SK-N-SH (cell line): ENCODE measurements at regions not wholly inside any gene's neighbourhood (a gene's known extent, or its start where the extent isn't known, plus 50 kb on each side); places are given as distances from the start of the nearest gene placed in this dataset.

Experiments used
- CTCF ChIA-PET: fragments of 300-600, 350-600 bp; formaldehyde crosslinking; extraction: SDS; loops from one replicate; lab custom pipeline; 2021; lab: Yijun Ruan, JAX
- POLR2A ChIA-PET: fragments of 350-600 bp; sonication (Branson Sonifier 250); formaldehyde crosslinking; extraction: SDS; loops from one replicate; lab custom pipeline; 2020; ENCODE audit warnings: antibody characterized with exemption, inconsistent platforms; lab: Yijun Ruan, JAX
- DNase-seq: peaks from one replicate; pipeline ENCODE4 v3.0.0; 2012
- H2AFZ ChIP-seq: fragments of 200-600 bp; sonication (generic); 2 replicates; pipeline ENCODE4 v1.8.1; 2016; ENCODE audit warnings: antibody characterized with exemption, mild to moderate bottlenecking, low read depth
- H3F3A ChIP-seq: fragments of 200-600 bp; sonication (generic); replicated peaks from 2 replicates; pipeline ENCODE3; 2016; ENCODE audit warnings: antibody characterized with exemption, mild to moderate bottlenecking; ENCODE audit not compliant: insufficient read depth
- H3K27ac ChIP-seq, 2 experiments: fragments of 200-500 bp in 1 of 2; fragments of 200-600 bp in 1 of 2; sonication (Bioruptor generic) in 1 of 2; sonication (generic), shearing (Covaris generic) in 1 of 2; 2 replicates each; pipeline versions ENCODE4 v1.5.1 to v1.6.1; 2014 to 2016; ENCODE audit warnings: low read depth in 2 of 2, inconsistent platforms in 1 of 2, low read length in 1 of 2, mild to moderate bottlenecking in 1 of 2, mixed read lengths in 1 of 2
- H3K27me3 ChIP-seq: fragments of 200-600 bp; sonication (generic), shearing (Covaris generic); 2 replicates; pipeline ENCODE4 v1.6.1; 2016; ENCODE audit warnings: mixed run types; ENCODE audit not compliant: insufficient read depth
- H3K36me3 ChIP-seq, 2 experiments: fragments of 200-500 bp in 1 of 2; fragments of 200-600 bp in 1 of 2; sonication (Bioruptor generic) in 1 of 2; sonication (generic) in 1 of 2; replicated peaks in 1 of 2; 2 replicates each; pipeline versions ENCODE3 to v1.5.1; 2014 to 2016; ENCODE audit warnings: low read length in 1 of 2, mild to moderate bottlenecking in 1 of 2; ENCODE audit not compliant: insufficient read depth in 2 of 2, control insufficient read depth in 1 of 2
- H3K4me1 ChIP-seq, 2 experiments: fragments of 200-500 bp in 1 of 2; fragments of 200-600 bp in 1 of 2; sonication (Bioruptor generic) in 1 of 2; sonication (generic), shearing (Covaris generic) in 1 of 2; 2 replicates each; pipeline versions ENCODE4 v1.5.1 to v1.6.1; 2014 to 2016; ENCODE audit warnings: low read depth in 1 of 2, low read length in 1 of 2, mixed run types in 1 of 2; ENCODE audit not compliant: insufficient read depth in 2 of 2, control insufficient read depth in 1 of 2
- H3K4me2 ChIP-seq: fragments of 200-600 bp; sonication (generic), shearing (Covaris generic); 2 replicates; pipeline ENCODE4 v1.6.1; 2017; ENCODE audit warnings: mixed run types
- H3K4me3 ChIP-seq, 2 experiments: fragments of 200-500 bp in 1 of 2; fragments of 200-600 bp in 1 of 2; sonication (Bioruptor generic) in 1 of 2; sonication (generic), shearing (Covaris generic) in 1 of 2; 2 replicates each; pipeline versions ENCODE4 v1.5.1 to v1.8.1; 2014 to 2016; ENCODE audit warnings: low read depth in 2 of 2, inconsistent platforms in 1 of 2, low read length in 1 of 2, mild to moderate bottlenecking in 1 of 2, mixed read lengths in 1 of 2, moderate library complexity in 1 of 2
- H3K79me2 ChIP-seq: fragments of 200-600 bp; sonication (generic); 2 replicates; pipeline ENCODE4 v1.8.1; 2017; ENCODE audit warnings: mild to moderate bottlenecking; ENCODE audit not compliant: insufficient read depth
- H3K9ac ChIP-seq: fragments of 200-600 bp; sonication (generic); 2 replicates; pipeline ENCODE4 v1.6.1; 2017; ENCODE audit warnings: mixed run types
- H3K9me2 ChIP-seq: fragments of 200-600 bp; sonication (generic); 2 replicates; pipeline ENCODE4 v1.6.1; 2017; ENCODE audit warnings: mixed run types
- H3K9me3 ChIP-seq: fragments of 200-600 bp; sonication (generic); 2 replicates; pipeline ENCODE4 v1.6.1; 2017; ENCODE audit warnings: mixed run types, mild to moderate bottlenecking, moderate library complexity
- H4K20me1 ChIP-seq: fragments of 200-600 bp; sonication (generic); 2 replicates; pipeline ENCODE4 v1.6.1; 2017; ENCODE audit warnings: mild to moderate bottlenecking, mixed run types; ENCODE audit not compliant: insufficient read depth
- ELF1 ChIP-seq: IDR thresholded peaks from 2 replicates; pipeline ENCODE4 v1.4.0; 2012
- EZH2phosphoT487 ChIP-seq: fragments of 200-600 bp; sonication (generic); IDR thresholded peaks from 2 replicates; pipeline ENCODE4 v1.6.1; 2017; ENCODE audit warnings: low read depth, mixed run types, mild to moderate bottlenecking, antibody characterized with exemption, moderate library complexity, borderline replicate concordance
- FOXJ3 ChIP-seq: sonication (generic); formaldehyde crosslinking; IDR thresholded peaks from 2 replicates; pipeline ENCODE4 v1.5.1; 2020; ENCODE audit warnings: mild to moderate bottlenecking, missing genetic modification reagents
- FOXM1 ChIP-seq: IDR thresholded peaks from 2 replicates; pipeline ENCODE4 v1.4.0; 2012; ENCODE audit warnings: low read depth, mild to moderate bottlenecking
- GABPA ChIP-seq: IDR thresholded peaks from 2 replicates; pipeline ENCODE4 v1.4.0; 2012; ENCODE audit warnings: low read depth, mild to moderate bottlenecking
- JUND ChIP-seq: IDR thresholded peaks from 2 replicates; pipeline ENCODE4 v1.4.0; 2012
- MAX ChIP-seq: IDR thresholded peaks from 2 replicates; pipeline ENCODE4 v1.4.0; 2012; ENCODE audit warnings: low read depth
- MEF2A ChIP-seq: IDR thresholded peaks from 2 replicates; pipeline ENCODE4 v1.4.0; 2012; ENCODE audit warnings: low read depth, borderline replicate concordance
- MXI1 ChIP-seq: IDR thresholded peaks from 2 replicates; pipeline ENCODE4 v1.6.1; 2012; ENCODE audit warnings: mild to moderate bottlenecking, low read depth, low read length, improper control_type of control experiment
- NRF1 ChIP-seq: IDR thresholded peaks from 2 replicates; pipeline ENCODE4 v1.6.1; 2012; ENCODE audit warnings: low read depth, mild to moderate bottlenecking, low read length
- RAD21 ChIP-seq: IDR thresholded peaks from 2 replicates; pipeline ENCODE4 v1.6.1; 2012; ENCODE audit warnings: mild to moderate bottlenecking, low read length
- RCOR1 ChIP-seq: fragments of 150-350 bp; IDR thresholded peaks from 2 replicates; pipeline ENCODE4 v1.6.1; 2017; ENCODE audit warnings: antibody characterized with exemption, low read length
- RFX5 ChIP-seq: IDR thresholded peaks from 2 replicates; pipeline ENCODE4 v1.6.1; 2012; ENCODE audit warnings: mild to moderate bottlenecking, improper control_type of control experiment, low read length
- SIN3A ChIP-seq: IDR thresholded peaks from 2 replicates; pipeline ENCODE4 v1.6.1; 2012; ENCODE audit warnings: low read depth, mild to moderate bottlenecking, low read length, moderate library complexity, borderline replicate concordance
- SMC3 ChIP-seq: IDR thresholded peaks from 2 replicates; pipeline ENCODE4 v1.6.1; 2012; ENCODE audit warnings: low read depth, low read length, improper control_type of control experiment
- ZBTB33 ChIP-seq: IDR thresholded peaks from 2 replicates; pipeline ENCODE4 v1.4.0; 2012; ENCODE audit warnings: low read depth, borderline replicate concordance
- WGBS: methylation state at CpG from one replicate; pipeline ENCODE4 v1.1.6; 2017; ENCODE audit warnings: low lambda C conversion rate; 5-methylcytosine and 5-hydroxymethylcytosine counted together
- TF ChIP-seq, protein P1 (sequence below): fragments of 150-350 bp; IDR thresholded peaks from 2 replicates; pipeline ENCODE4 v1.6.1; 2017; ENCODE audit warnings: antibody characterized with exemption, low read length, low read depth, borderline replicate concordance
- TF ChIP-seq, protein P2 (sequence below): IDR thresholded peaks from 2 replicates; pipeline ENCODE4 v1.6.1; 2012; ENCODE audit warnings: mild to moderate bottlenecking, low read depth, low read length, moderate library complexity

DNA sequence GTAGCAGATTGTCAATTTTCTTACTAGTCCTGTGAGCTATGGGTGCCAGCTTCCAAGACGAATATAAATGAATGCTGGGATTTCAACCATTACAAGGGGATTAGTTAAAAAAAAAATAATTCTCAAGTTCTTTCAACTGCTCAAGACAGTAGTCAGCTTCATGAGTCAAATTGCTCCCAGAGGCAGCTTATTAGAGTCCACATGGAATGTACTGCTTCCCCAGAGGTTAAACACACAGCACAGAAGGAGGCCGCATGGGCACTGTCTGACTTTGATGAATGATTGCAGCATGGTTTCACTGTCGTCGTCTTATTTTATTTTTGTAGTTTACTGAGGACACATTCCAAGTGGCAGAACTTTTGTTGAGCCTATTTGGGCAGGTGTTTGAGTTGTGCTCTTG, 563.2 kb downstream of the TMEM135 start:
- 52% methylated on average over 4 of the region's 4 CpGs for WGBS

DNA sequence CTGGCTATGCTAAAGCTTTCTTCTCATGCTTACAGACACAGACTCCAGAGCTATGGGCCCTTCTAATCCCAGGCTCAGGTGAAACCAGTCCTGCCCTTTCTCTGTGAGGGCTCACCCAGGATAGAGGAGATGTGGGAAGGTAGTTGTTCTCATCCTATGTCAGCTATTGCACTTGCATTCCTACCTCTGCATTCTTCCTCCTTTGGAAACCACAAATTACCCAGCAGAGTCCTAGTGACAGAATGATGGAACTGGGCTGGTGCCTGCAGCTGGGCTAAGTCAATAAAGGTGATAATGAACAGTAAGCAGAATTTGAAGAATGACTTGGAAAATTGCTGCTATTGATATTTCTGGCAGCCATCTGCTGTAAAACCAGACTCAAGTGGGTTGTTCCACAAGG, 560.0 kb downstream of the TMEM135 start:
- Histone ChIP-seq H3K9me3 (no peaks in the 10 kb centered on the region), H3K27me3 (no peaks in the 10 kb centered on the region), H3K4me3 (no peak overlapping the region), H3F3A (no peaks in the 10 kb centered on the region), H3K4me2 (no peak overlapping the region), H3K79me2 (no peaks in the 10 kb centered on the region), H3K9me2 (no peaks in the 10 kb centered on the region), H2AFZ (no peak overlapping the region), H3K27ac (no peak overlapping the region), H3K9ac (no peak overlapping the region), H3K4me1 (no peaks in the 10 kb centered on the region), H3K36me3 (no peaks in the 10 kb centered on the region), H4K20me1 (no peaks in the 10 kb centered on the region)
- DNase-seq = no peak
- CTCF ChIA-PET = no interaction called here
- POLR2A ChIA-PET = no interaction called here
- TF ChIP-seq FOXJ3 (CRISPR knock-in tag) (no peak), FOXM1 (no peak), NRF1 (no peak), RFX5 (no peak), RAD21 (no peak), RCOR1 (no peak), MXI1 (no peak), MAX (no peak), ELF1 (no peak)
- TF ChIP-seq, protein P1, sequence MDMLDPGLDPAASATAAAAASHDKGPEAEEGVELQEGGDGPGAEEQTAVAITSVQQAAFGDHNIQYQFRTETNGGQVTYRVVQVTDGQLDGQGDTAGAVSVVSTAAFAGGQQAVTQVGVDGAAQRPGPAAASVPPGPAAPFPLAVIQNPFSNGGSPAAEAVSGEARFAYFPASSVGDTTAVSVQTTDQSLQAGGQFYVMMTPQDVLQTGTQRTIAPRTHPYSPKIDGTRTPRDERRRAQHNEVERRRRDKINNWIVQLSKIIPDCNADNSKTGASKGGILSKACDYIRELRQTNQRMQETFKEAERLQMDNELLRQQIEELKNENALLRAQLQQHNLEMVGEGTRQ = no peak

More for the DNA sequence above, 563.2 kb downstream of the TMEM135 start:
- Histone ChIP-seq H3K9me3 (no peaks in the 10 kb centered on the region), H3K4me2 (no peak overlapping the region), H3K4me1 (no peaks in the 10 kb centered on the region), H3K27me3 (no peaks in the 10 kb centered on the region), H3K9ac (no peak overlapping the region), H3F3A (no peaks in the 10 kb centered on the region), H3K4me3 (no peak overlapping the region), H3K9me2 (no peaks in the 10 kb centered on the region), H3K36me3 (no peaks in the 10 kb centered on the region), H3K79me2 (no peaks in the 10 kb centered on the region), H2AFZ (no peak overlapping the region), H3K27ac (no peak overlapping the region), H4K20me1 (no peaks in the 10 kb centered on the region)
- DNase-seq = no peak
- ChIA-PET POLR2A (no interaction called here), CTCF (no interaction called here)
- TF ChIP-seq MXI1 (no peak), RCOR1 (no peak), ELF1 (no peak), JUND (no peak), EZH2phosphoT487 (no peak), NRF1 (no peak), ZBTB33 (no peak), MEF2A (no peak), SMC3 (no peak), GABPA (no peak), SIN3A (no peak), FOXM1 (no peak), RAD21 (no peak)
- TF ChIP-seq, protein P2, sequence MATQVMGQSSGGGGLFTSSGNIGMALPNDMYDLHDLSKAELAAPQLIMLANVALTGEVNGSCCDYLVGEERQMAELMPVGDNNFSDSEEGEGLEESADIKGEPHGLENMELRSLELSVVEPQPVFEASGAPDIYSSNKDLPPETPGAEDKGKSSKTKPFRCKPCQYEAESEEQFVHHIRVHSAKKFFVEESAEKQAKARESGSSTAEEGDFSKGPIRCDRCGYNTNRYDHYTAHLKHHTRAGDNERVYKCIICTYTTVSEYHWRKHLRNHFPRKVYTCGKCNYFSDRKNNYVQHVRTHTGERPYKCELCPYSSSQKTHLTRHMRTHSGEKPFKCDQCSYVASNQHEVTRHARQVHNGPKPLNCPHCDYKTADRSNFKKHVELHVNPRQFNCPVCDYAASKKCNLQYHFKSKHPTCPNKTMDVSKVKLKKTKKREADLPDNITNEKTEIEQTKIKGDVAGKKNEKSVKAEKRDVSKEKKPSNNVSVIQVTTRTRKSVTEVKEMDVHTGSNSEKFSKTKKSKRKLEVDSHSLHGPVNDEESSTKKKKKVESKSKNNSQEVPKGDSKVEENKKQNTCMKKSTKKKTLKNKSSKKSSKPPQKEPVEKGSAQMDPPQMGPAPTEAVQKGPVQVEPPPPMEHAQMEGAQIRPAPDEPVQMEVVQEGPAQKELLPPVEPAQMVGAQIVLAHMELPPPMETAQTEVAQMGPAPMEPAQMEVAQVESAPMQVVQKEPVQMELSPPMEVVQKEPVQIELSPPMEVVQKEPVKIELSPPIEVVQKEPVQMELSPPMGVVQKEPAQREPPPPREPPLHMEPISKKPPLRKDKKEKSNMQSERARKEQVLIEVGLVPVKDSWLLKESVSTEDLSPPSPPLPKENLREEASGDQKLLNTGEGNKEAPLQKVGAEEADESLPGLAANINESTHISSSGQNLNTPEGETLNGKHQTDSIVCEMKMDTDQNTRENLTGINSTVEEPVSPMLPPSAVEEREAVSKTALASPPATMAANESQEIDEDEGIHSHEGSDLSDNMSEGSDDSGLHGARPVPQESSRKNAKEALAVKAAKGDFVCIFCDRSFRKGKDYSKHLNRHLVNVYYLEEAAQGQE = no peak
